Left ventricle myocardium inferior (tissue), 1 donor: ENCODE measurements at regions not wholly inside any gene's neighbourhood (a gene's known extent, or its start where the extent isn't known, plus 50 kb on each side); places are given as distances from the start of the nearest gene placed in this dataset.

ENCODE experiments used
- DNase-seq: peaks from one replicate; pipeline ENCODE4 v3.0.0-alpha.2; 2020
- H3K27ac ChIP-seq: fragments of 200-600 bp; replicated peaks from 2 replicates; pipeline ENCODE4 v1.8.0; 2021
- H3K27me3 ChIP-seq: fragments of 200-600 bp; 2 replicates; pipeline ENCODE4 v1.8.0; 2021; ENCODE audit warnings: low read depth
- H3K36me3 ChIP-seq: fragments of 200-600 bp; 2 replicates; pipeline ENCODE4 v1.8.0; 2021
- H3K4me1 ChIP-seq: fragments of 200-600 bp; 2 replicates; pipeline ENCODE4 v1.8.0; 2021
- H3K4me3 ChIP-seq: fragments of 200-600 bp; 2 replicates; pipeline ENCODE4 v1.8.0; 2021; ENCODE audit warnings: mild to moderate bottlenecking, moderate library complexity
- H3K9me3 ChIP-seq: fragments of 200-600 bp; replicated peaks from 2 replicates; pipeline ENCODE4 v1.8.0; 2021
- intact Hi-C: fragments of 100-400 bp; cut with micrococcal nuclease; formaldehyde crosslinking; loops from one replicate; pipeline ENCODE4 v1.11.0; 2022
- TF ChIP-seq, protein P1 (sequence below): fragments of 200-600 bp; IDR thresholded peaks from 2 replicates; pipeline ENCODE4 v1.8.0; 2021; ENCODE audit warnings: antibody characterized with exemption, mild to moderate bottlenecking, borderline replicate concordance
- donor health status: DM: no; HTN: yes; CAD: no; lungs with severe emphysema.

DNA sequence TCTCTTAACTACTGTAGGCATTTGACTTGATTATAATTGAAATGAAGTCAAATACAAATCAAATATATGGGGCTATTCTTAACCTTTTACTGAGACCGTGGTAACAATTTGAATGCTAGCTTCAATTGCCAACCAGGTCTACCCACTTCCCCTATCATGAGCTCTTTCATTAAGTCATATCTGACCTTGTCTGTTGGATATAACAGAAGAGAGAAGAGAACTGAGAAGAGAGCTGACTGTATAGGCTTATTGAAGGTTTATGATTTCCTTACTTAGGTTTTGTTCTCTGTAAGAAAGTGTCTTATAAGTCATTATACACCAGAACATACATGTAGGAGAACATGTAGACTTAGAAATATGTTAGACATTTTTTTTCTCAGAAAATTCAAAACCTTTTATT, 549.4 kb downstream of the COL12A1 start:
- no peak for DNase-seq
- H3K4me3 ChIP-seq: no peak overlapping the region
- H3K36me3 ChIP-seq: no peaks in the 10 kb centered on the region
- H3K27ac ChIP-seq: no peak overlapping the region
- intact Hi-C loops: no loop called here
- TF ChIP-seq, protein P1, sequence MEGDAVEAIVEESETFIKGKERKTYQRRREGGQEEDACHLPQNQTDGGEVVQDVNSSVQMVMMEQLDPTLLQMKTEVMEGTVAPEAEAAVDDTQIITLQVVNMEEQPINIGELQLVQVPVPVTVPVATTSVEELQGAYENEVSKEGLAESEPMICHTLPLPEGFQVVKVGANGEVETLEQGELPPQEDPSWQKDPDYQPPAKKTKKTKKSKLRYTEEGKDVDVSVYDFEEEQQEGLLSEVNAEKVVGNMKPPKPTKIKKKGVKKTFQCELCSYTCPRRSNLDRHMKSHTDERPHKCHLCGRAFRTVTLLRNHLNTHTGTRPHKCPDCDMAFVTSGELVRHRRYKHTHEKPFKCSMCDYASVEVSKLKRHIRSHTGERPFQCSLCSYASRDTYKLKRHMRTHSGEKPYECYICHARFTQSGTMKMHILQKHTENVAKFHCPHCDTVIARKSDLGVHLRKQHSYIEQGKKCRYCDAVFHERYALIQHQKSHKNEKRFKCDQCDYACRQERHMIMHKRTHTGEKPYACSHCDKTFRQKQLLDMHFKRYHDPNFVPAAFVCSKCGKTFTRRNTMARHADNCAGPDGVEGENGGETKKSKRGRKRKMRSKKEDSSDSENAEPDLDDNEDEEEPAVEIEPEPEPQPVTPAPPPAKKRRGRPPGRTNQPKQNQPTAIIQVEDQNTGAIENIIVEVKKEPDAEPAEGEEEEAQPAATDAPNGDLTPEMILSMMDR: no peak
- H3K9me3 ChIP-seq: peaks cover 12% of the 10 kb centered on the region
- H3K27me3 ChIP-seq: no peaks in the 10 kb centered on the region
- no peaks in the 10 kb centered on the region for H3K4me1 ChIP-seq

DNA sequence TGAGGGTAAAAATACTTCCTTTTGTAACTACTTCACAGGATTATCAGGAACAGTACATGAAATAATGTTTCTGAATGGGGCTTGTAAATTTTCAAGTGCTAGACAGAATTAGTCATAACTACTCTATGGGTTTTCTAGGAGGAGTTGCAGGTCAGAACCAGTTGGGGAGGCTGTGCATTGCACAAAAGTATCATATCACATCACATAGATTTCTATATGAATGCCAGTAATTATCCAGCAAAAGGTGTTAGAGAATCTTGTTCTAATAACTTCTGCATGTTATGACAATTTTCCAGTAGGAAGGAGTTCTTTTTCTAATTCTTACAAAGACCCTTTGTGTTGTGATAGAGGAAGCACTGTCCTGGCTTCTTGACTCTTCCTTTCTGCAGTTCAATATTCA, 551.6 kb downstream of the COL12A1 start:
- intact Hi-C loops: no loop called here
- no peaks in the 10 kb centered on the region for H3K9me3 ChIP-seq
- TF ChIP-seq, protein P1: no peak

DNA sequence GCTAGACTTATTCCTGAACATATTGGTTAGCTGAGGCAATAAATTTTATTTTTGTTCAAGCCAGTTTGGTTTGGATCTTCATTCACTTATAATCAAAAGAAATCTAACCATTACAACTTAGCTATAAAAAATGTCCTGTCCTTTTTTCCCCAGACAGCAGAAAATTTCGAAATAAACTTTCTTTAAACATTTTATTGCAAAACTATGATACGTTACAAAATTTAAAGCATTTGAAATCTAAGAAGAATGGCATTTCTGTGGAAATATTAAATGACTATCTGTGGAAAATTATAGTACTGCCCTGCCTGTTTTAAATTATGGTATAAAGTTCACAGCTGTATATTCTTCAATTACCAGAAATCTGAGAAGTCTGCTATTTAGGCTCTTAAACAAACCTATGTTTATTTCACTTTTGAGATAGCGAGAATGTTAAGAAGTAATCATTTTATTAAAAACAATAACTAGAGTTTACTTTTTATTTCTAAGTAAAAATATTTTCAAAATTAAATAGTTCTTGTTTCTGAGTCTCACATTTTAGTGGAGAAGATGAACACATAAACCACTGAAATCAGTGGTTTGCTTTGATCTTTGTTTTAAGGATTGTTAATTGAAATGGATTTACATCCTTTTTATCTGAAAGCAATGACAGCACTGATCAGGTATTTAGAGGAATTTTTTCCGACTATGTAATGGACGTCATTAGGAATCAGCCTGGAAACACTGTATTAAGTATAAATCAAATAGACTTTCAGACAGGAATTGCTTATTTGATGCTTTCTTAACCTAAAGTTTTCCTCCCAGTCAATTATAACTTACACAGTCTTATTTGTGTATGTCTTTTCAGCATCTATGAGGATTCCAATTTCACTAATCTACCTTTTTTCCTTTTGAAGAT, 553.7 kb downstream of the COL12A1 start:
- H3K36me3 ChIP-seq: no peaks in the 10 kb centered on the region
- no peak overlapping the region for H3K27ac ChIP-seq
- no peak for DNase-seq
- intact Hi-C loops: no loop called here
- H3K4me3 ChIP-seq: no peak overlapping the region
- TF ChIP-seq, protein P1: no peak
- H3K9me3 ChIP-seq: peaks cover 12% of the 10 kb centered on the region
- H3K4me1 ChIP-seq: no peaks in the 10 kb centered on the region
- H3K27me3 ChIP-seq: no peaks in the 10 kb centered on the region

More for the DNA sequence above, 551.6 kb downstream of the COL12A1 start:
- Histone ChIP-seq H3K4me1 (no peaks in the 10 kb centered on the region), H3K27me3 (no peaks in the 10 kb centered on the region), H3K27ac (no peak overlapping the region), H3K36me3 (no peaks in the 10 kb centered on the region), H3K4me3 (no peak overlapping the region)
- no peak for DNase-seq

DNA sequence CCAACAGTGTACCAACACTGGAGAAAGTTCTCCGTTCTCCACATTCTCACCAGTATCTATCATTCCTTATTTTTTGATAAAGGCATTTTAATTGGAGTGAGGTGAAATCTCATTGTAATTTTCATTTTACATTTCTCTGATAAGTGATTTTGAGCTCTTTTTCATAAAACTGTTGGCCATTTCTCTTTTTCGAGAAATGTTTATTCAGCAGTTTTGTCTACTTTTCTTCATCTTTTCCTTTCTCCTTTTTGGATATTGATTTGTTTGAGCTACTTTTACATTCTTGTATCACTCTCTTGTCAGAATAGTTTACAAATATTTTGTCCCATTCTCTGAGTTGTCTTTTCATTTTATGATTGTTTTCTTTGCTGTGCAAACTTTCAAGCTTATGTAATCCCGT, 555.2 kb downstream of the COL12A1 start:
- no peak overlapping the region for H3K27ac ChIP-seq
- TF ChIP-seq, protein P1: no peak
- no peaks in the 10 kb centered on the region for H3K27me3 ChIP-seq
- peaks cover 14% of the 10 kb centered on the region for H3K9me3 ChIP-seq
- H3K36me3 ChIP-seq: no peaks in the 10 kb centered on the region
- H3K4me1 ChIP-seq: no peaks in the 10 kb centered on the region
- DNase-seq: no peak
- intact Hi-C loops: no loop called here
- H3K4me3 ChIP-seq: no peak overlapping the region

DNA sequence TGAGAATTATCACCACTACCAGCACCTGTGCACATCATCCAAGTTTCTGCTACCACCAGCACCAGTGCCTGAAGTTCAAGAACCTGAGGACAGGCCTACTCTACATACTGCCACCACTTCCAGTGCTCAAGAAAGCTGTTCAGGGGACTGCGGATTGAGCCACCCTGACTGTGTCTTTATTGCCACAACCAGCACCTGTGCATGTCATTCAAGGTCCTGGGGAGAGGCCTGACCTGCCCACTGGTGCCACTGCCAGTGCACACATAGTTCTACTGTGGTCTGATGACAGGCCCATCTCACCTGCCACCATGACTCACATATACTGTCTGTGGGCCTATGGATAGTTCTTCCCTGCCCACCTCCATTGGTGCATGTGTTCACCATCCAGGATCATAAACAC, 559.4 kb downstream of the COL12A1 start:
- no peaks in the 10 kb centered on the region for H3K4me1 ChIP-seq
- DNase-seq: no peak
- TF ChIP-seq, protein P1: no peak
- H3K4me3 ChIP-seq: no peak overlapping the region
- intact Hi-C loops: no loop called here
- no peaks in the 10 kb centered on the region for H3K36me3 ChIP-seq
- no peak overlapping the region for H3K27ac ChIP-seq
- H3K9me3 ChIP-seq: peaks cover 14% of the 10 kb centered on the region
- H3K27me3 ChIP-seq: no peaks in the 10 kb centered on the region
